Endothelial cell of umbilical vein (primary cell): ENCODE measurements at regions not wholly inside any gene's neighbourhood (a gene's known extent, or its start where the extent isn't known, plus 50 kb on each side); places are given as distances from the start of the nearest gene placed in this dataset.

Experiments
- BruUV-seq: library from RNA; stranded (reverse); fragments of 400-500 nt; replicated peaks from 2 replicates; lab custom pipeline; 2021; lab: Mats Ljungman, UMichigan
- CTCF ChIA-PET: fragments of 300-600, 350-600 bp; sonication (Branson Sonifier 250); formaldehyde crosslinking; loops from one replicate; lab custom pipeline; 2021; ENCODE audit warnings: antibody characterized with exemption, inconsistent platforms; lab: Charles Lee
- POLR2A ChIA-PET: fragments of 300-600, 350-600 bp; sonication (Branson Sonifier 250); formaldehyde crosslinking; loops from one replicate; lab custom pipeline; 2021; ENCODE audit warnings: antibody characterized with exemption, inconsistent platforms; lab: Charles Lee
- DNase-seq: peaks from one replicate; pipeline ENCODE4 v3.0.0-alpha.2; 2011; ENCODE audit warnings: low read depth, low spot score
- FAIRE-seq: peaks from 2 replicates; lab custom pipeline; 2011; peaks lifted over from hg19 to GRCh38; lab: Jason Lieb, UNC
- H2AFZ ChIP-seq: 2 replicates; pipeline ENCODE4 v1.6.0; 2012; ENCODE audit warnings: low read depth, low read length, control low read depth, inconsistent platforms
- H3K27ac ChIP-seq: 2 replicates; pipeline ENCODE4 v1.5.1; 2011; ENCODE audit warnings: low read depth, mild to moderate bottlenecking, control low read depth, low read length, moderate library complexity; ENCODE audit not compliant: insufficient read depth
- H3K27me3 ChIP-seq, 2 experiments: 2 replicates each; pipeline versions ENCODE4 v1.6.0 to v1.6.1; 2011; ENCODE audit warnings: low read length in 2 of 2, mixed read lengths in 1 of 2; ENCODE audit not compliant: control insufficient read depth in 2 of 2, insufficient read depth in 2 of 2
- H3K36me3 ChIP-seq, 2 experiments: 2 replicates in 1 of 2; 3 replicates in 1 of 2; pipeline ENCODE4 v1.5.1; 2011; ENCODE audit warnings: low read length in 2 of 2, mild to moderate bottlenecking in 1 of 2, moderate library complexity in 1 of 2; ENCODE audit not compliant: control insufficient read depth in 2 of 2, insufficient read depth in 2 of 2; ENCODE audit errors: extremely low read depth in 1 of 2
- H3K4me1 ChIP-seq: 3 replicates; pipeline ENCODE4 v1.5.1; 2011; ENCODE audit warnings: mild to moderate bottlenecking, low read length; ENCODE audit not compliant: control insufficient read depth, insufficient read depth; ENCODE audit errors: extremely low read depth
- H3K4me2 ChIP-seq: 2 replicates; pipeline ENCODE4 v1.6.1; 2011; ENCODE audit warnings: low read length, control low read depth, mixed read lengths; ENCODE audit not compliant: insufficient read depth
- H3K4me3 ChIP-seq, 3 experiments: fragments of 200-600 bp in 1 of 3; sonication (generic), shearing (Covaris generic) in 1 of 3; replicated peaks in 1 of 3; 2 replicates each; pipeline ENCODE4 v1.5.1; 2011 to 2016; ENCODE audit warnings: control low read depth in 3 of 3, low read length in 3 of 3, mild to moderate bottlenecking in 2 of 3, inconsistent platforms in 1 of 3, low read depth in 1 of 3, moderate library complexity in 1 of 3; ENCODE audit not compliant: insufficient read depth in 1 of 3
- H3K79me2 ChIP-seq: 2 replicates; pipeline ENCODE4 v1.6.0; 2012; ENCODE audit warnings: low read length, inconsistent platforms; ENCODE audit not compliant: control insufficient read depth, insufficient read depth
- H3K9ac ChIP-seq: replicated peaks from 2 replicates; pipeline ENCODE3; 2011; ENCODE audit warnings: low read length, control low read depth; ENCODE audit not compliant: insufficient read depth; ENCODE audit errors: extremely low read depth
- H3K9me1 ChIP-seq: replicated peaks from 3 replicates; pipeline ENCODE4 v1.6.0; 2011; ENCODE audit warnings: mild to moderate bottlenecking, low read length; ENCODE audit not compliant: control insufficient read depth, insufficient read depth; ENCODE audit errors: extremely low read depth
- H3K9me3 ChIP-seq: replicated peaks from 2 replicates; pipeline ENCODE4 v1.5.1; 2012; ENCODE audit warnings: low read length, inconsistent platforms; ENCODE audit not compliant: control insufficient read depth, insufficient read depth
- H4K20me1 ChIP-seq: replicated peaks from 2 replicates; pipeline ENCODE3; 2011; ENCODE audit warnings: mild to moderate bottlenecking, low read length; ENCODE audit not compliant: control insufficient read depth, insufficient read depth; ENCODE audit errors: extremely low read depth
- EZH2 ChIP-seq: IDR thresholded peaks from 2 replicates; pipeline ENCODE4 v1.6.1; 2012; ENCODE audit warnings: borderline replicate concordance, low read depth, mild to moderate bottlenecking, moderate library complexity, low read length, inconsistent platforms; ENCODE audit not compliant: severe bottlenecking
- JUN ChIP-seq: IDR thresholded peaks from 2 replicates; pipeline ENCODE4 v1.6.1; 2011; ENCODE audit warnings: borderline replicate concordance, low read depth; ENCODE audit not compliant: insufficient read length, insufficient read depth
- MAX ChIP-seq: IDR thresholded peaks from 2 replicates; pipeline ENCODE4 v1.6.1; 2011; ENCODE audit not compliant: insufficient read depth, insufficient read length
- MYC ChIP-seq: IDR thresholded peaks from one replicate; pipeline ENCODE4 v1.6.1; 2011; ENCODE audit warnings: mild to moderate bottlenecking, low read depth, low read length
- POLR2A ChIP-seq: IDR thresholded peaks from 2 replicates; pipeline ENCODE4 v1.6.1; 2012; ENCODE audit warnings: low read depth, mild to moderate bottlenecking, control low read depth, low read length
- POLR2AphosphoS5 ChIP-seq: IDR thresholded peaks from 2 replicates; pipeline ENCODE4 v1.6.1; 2012; ENCODE audit warnings: low read depth, mild to moderate bottlenecking, control low read depth, low read length, moderate library complexity; ENCODE audit not compliant: insufficient read depth
- dilution Hi-C: fragments of 300-500 bp; cut with MboI; formaldehyde crosslinking; loops from one replicate; pipeline ENCODE4 v1.15.0; 2019; ENCODE audit warnings: low sequenced_read_pairs; ENCODE audit not compliant: extremely low pct_ligation_motif_present
- intact Hi-C: fragments of 100-400 bp; cut with micrococcal nuclease; formaldehyde crosslinking; loops from one replicate; pipeline ENCODE4 v1.10.0; 2022
- TF ChIP-seq, protein P1 (sequence below), 2 donors: IDR thresholded peaks; 1 replicate in 1 of 2; 2 replicates in 1 of 2; pipeline ENCODE4 v1.5.1; 2011; ENCODE audit warnings: low read length in 2 of 2, mild to moderate bottlenecking in 2 of 2, moderate library complexity in 2 of 2, control low read depth in 1 of 2, inconsistent platforms in 1 of 2, low read depth in 1 of 2; ENCODE audit not compliant: insufficient read depth in 1 of 2; ENCODE audit errors: extremely low read depth in 1 of 2

GRCh38 chr4:174394915-174395314 lies 111.2 kb downstream of the CEP44 start:
- DNase-seq: no peak
- no peak overlapping the region for H3K4me2 ChIP-seq
- H3K9ac ChIP-seq: no peak overlapping the region
- dilution Hi-C loops: no loop called here
- H3K79me2 ChIP-seq: no peaks in the 10 kb centered on the region
- no peaks in the 10 kb centered on the region for H3K36me3 ChIP-seq
- H3K4me3 ChIP-seq: no peak overlapping the region
- intact Hi-C loops: no loop called here
- TF ChIP-seq POLR2AphosphoS5 (no peak), MAX (no peak), POLR2A (no peak), MYC (no peak), EZH2 (no peak), JUN (no peak)
- TF ChIP-seq, protein P1, sequence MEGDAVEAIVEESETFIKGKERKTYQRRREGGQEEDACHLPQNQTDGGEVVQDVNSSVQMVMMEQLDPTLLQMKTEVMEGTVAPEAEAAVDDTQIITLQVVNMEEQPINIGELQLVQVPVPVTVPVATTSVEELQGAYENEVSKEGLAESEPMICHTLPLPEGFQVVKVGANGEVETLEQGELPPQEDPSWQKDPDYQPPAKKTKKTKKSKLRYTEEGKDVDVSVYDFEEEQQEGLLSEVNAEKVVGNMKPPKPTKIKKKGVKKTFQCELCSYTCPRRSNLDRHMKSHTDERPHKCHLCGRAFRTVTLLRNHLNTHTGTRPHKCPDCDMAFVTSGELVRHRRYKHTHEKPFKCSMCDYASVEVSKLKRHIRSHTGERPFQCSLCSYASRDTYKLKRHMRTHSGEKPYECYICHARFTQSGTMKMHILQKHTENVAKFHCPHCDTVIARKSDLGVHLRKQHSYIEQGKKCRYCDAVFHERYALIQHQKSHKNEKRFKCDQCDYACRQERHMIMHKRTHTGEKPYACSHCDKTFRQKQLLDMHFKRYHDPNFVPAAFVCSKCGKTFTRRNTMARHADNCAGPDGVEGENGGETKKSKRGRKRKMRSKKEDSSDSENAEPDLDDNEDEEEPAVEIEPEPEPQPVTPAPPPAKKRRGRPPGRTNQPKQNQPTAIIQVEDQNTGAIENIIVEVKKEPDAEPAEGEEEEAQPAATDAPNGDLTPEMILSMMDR (IDR thresholded peaks at IDR 0.05; ENCODE audit: extremely low read depth in 1 of 2, insufficient read depth in 1 of 2, low read depth in 1 of 2, low read length in 2 of 2): no peak
- H3K27me3 ChIP-seq: no peaks in the 10 kb centered on the region
- H2AFZ ChIP-seq: no peak overlapping the region
- no peaks in the 10 kb centered on the region for H3K9me1 ChIP-seq
- no peaks in the 10 kb centered on the region for H4K20me1 ChIP-seq
- no peak overlapping the region for H3K27ac ChIP-seq
- ChIA-PET POLR2A (no interaction called here), CTCF (no interaction called here)
- no peaks in the 10 kb centered on the region for H3K4me1 ChIP-seq
- H3K9me3 ChIP-seq: no peaks in the 10 kb centered on the region
- BruUV-seq: no TSS peak
- FAIRE-seq: no peak
